GM12873 (cell line): ENCODE measurements at regions not wholly inside any gene's neighbourhood (a gene's known extent, or its start where the extent isn't known, plus 50 kb on each side); places are given as distances from the start of the nearest gene placed in this dataset.

Experiments
- TF ChIP-seq, protein P1 (sequence below): IDR thresholded peaks from 2 replicates; pipeline ENCODE4 v1.5.1; 2012; ENCODE audit warnings: low read depth, mild to moderate bottlenecking, moderate library complexity, low read length, control low read depth; ENCODE audit not compliant: insufficient read depth; ENCODE audit errors: missing control alignments

DNA sequence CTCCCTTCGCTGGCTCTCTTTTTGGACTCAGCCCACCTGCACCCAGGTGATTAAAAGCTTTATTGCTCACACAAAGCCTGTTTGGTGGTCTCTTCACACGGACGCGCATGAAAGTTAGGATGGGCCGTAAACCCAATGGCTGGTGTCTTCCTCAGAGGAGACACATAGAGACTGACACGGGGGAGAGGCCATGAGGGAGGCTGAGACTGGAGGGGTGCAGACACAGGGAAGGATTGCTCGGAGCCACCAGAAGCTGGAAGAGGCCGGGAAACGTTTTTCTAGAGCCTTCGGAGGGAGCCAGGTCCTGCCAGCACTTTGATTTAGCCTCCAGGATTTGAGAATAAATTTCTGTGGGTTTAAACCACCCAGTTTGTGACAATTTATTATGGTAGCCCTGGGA is 274.9 kb downstream of the AGTPBP1 start:
- TF ChIP-seq, protein P1, sequence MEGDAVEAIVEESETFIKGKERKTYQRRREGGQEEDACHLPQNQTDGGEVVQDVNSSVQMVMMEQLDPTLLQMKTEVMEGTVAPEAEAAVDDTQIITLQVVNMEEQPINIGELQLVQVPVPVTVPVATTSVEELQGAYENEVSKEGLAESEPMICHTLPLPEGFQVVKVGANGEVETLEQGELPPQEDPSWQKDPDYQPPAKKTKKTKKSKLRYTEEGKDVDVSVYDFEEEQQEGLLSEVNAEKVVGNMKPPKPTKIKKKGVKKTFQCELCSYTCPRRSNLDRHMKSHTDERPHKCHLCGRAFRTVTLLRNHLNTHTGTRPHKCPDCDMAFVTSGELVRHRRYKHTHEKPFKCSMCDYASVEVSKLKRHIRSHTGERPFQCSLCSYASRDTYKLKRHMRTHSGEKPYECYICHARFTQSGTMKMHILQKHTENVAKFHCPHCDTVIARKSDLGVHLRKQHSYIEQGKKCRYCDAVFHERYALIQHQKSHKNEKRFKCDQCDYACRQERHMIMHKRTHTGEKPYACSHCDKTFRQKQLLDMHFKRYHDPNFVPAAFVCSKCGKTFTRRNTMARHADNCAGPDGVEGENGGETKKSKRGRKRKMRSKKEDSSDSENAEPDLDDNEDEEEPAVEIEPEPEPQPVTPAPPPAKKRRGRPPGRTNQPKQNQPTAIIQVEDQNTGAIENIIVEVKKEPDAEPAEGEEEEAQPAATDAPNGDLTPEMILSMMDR: no peak

DNA sequence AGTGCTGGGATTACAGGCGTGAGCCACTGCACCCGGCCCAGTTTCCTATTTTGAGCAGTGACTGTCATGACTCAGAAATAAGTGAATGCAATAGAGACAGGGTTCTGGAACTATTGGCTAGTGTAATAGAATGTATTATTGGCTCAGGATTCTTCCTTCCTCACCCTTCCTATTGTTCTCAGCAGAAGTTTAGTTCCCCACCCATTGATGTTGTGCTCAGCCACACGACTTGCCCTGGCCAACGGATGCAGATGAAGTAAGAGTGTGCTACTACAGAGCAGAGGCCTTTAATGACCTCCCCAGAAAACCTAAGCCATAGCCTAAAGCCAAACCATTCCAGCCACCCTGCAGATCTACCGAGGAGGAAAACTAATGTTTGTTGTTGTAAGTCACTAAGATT is 287.9 kb downstream of the AGTPBP1 start:
- TF ChIP-seq, protein P1: no peak

DNA sequence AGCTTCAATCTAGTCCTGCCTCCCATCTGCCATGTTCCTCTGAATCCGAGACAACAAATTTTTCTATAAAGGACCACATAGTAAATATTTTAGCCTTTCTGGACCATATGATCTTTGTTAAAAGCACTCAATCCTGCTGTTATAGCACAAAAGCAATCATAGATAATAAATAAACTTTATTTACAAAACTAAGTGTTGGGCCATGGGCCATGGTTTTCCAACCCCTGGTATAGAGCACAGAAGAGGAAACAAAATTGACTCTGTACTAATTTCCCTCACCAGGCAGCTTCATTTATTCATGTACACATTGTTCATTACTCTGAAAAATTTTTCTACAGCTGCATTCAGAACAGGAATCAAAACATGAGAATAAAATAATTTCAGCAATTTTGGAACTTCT is 288.9 kb downstream of the AGTPBP1 start:
- TF ChIP-seq, protein P1: no peak

DNA sequence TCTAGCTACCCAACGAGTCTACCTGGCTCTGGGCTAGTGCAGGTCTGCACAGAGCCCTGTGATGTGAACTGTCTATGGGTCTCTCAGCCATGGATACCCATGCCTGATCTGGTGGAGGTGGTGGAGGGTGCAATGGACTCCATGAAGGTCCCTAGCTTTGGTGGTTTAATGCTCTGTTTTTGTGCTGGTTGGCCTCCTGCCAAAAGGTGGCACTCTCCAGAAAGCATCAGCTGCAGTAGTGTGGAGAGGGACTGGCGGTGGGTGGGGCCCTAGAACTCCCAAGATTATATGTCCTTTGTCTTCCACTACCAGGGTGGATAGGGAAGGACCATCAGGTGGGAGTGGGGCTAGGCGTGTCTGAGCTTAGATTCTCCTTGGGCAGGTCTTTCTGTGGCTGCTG is 290.1 kb downstream of the AGTPBP1 start:
- TF ChIP-seq, protein P1: no peak

DNA sequence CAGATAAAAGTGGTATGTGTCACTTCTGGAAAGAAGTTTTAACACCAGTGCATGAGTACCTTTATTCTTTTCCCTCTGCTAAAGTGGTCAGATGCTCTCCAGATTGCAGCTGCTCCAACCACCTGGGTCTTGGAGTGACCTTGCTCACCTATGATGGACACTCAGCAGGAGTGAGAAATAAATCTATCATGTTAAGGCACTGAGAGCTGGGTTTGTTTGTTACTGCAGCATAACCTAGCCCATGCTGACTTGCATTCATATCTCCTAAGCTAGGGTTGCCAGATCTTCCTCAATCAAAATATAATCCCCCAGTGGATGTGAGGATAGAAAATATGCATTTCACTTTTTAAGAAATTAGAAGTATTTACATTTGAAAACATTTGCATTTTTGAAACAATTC is 295.9 kb downstream of the AGTPBP1 start:
- TF ChIP-seq, protein P1: no peak

DNA sequence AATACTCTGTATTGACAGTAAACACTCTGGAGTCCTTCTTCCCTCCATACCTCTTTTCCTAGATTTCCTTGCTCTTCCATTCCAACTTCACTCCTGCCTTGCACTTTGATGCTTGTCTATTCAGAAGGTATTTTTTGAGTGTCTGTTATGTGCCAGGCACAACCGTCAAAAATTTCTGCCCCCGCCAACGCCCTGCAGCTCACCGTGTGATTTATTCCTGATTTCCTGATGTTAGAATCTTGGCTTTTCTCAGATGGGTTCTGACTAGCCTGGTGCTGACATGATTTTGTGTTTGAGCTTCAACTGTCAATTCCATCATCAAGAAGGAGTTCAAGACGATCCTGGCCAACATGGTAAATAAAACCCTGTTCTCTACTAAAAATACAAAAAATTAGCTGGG is 297.5 kb downstream of the AGTPBP1 start:
- TF ChIP-seq, protein P1: no peak

DNA sequence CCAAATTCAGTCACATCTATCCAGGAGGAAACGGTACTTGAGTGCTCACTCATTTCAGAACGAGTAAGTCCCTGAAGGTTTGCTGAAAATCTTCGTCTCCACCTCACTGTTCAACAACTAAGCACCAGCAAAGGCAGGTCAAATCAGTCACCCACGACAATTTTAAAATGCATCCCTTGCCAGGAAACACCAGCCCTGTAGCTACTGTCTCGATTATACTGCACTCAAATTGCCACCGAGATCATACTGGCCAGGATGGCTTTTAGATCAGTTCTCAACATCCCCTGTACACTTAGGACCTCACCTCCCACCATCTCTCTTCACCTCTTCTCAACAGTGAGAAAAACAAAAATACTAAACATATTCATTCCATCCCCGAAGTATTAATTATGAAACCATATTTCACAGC is 298.6 kb downstream of the AGTPBP1 start:
- TF ChIP-seq, protein P1: no peak
